HAP-1 (cell line): ENCODE measurements at regions not wholly inside any gene's neighbourhood (a gene's known extent, or its start where the extent isn't known, plus 50 kb on each side); places are given as distances from the start of the nearest gene placed in this dataset.

Experiments used
- DNase-seq, 2 experiments: peaks; one replicate each; pipeline ENCODE4 v3.0.0-alpha.2; 2016 to 2020; ENCODE audit warnings: low spot score in 2 of 2
- H3K27me3 ChIP-seq: fragments of 250-450 bp; sonication (Bioruptor Pico); 2 replicates; pipeline ENCODE4 v1.5.1; 2020; ENCODE audit warnings: low read depth, mild to moderate bottlenecking, moderate library complexity
- H3K36me3 ChIP-seq: fragments of 250-450 bp; sonication (Bioruptor Pico); replicated peaks from 2 replicates; pipeline ENCODE4 v1.5.1; 2020; ENCODE audit warnings: mild to moderate bottlenecking
- H3K4me1 ChIP-seq: fragments of 250-450 bp; sonication (Bioruptor Pico); 2 replicates; pipeline ENCODE4 v1.5.1; 2020; ENCODE audit warnings: mild to moderate bottlenecking
- H3K4me3 ChIP-seq: fragments of 250-450 bp; sonication (Bioruptor Pico); 2 replicates; pipeline ENCODE4 v1.5.1; 2020; ENCODE audit warnings: mild to moderate bottlenecking, moderate library complexity
- H3K9me3 ChIP-seq: fragments of 250-450 bp; sonication (Bioruptor Pico); 2 replicates; pipeline ENCODE4 v1.5.1; 2020; ENCODE audit warnings: mild to moderate bottlenecking, moderate library complexity
- in situ Hi-C: fragments of 300-500 bp; cut with MboI; formaldehyde crosslinking; loops from 3 replicates; pipeline ENCODE4 v1.14.3; 2020; ENCODE audit warnings: low sequenced_read_pairs, inconsistent platforms, mixed read lengths

DNA sequence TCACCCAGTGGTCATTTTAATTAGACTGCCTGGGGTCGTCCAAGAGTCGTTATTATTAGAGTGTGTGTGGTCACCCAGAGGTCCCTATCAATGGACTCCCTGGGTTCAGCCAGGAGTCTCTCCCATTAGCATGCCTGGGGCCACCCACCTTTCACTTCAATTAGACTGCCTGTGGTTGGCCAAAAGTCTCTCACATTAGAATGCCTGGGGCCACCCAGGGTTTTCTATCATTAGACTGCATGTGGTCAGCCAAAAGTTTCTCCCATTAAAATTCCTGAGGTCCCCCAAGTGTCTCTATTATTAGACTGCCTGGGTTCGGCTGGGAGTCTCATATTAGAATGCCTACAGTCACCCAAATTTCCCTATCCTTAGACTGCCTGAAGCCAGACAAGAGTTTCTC, 1472.6 kb downstream of the UQCRFS1 start:
- no peaks in the 10 kb centered on the region for H3K36me3 ChIP-seq
- in situ Hi-C loops: no loop called here
- no peak overlapping the region for H3K4me3 ChIP-seq
- H3K9me3 ChIP-seq: no peaks in the 10 kb centered on the region
- no peaks in the 10 kb centered on the region for H3K4me1 ChIP-seq
- DNase-seq: no peak
- H3K27me3 ChIP-seq: no peaks in the 10 kb centered on the region

DNA sequence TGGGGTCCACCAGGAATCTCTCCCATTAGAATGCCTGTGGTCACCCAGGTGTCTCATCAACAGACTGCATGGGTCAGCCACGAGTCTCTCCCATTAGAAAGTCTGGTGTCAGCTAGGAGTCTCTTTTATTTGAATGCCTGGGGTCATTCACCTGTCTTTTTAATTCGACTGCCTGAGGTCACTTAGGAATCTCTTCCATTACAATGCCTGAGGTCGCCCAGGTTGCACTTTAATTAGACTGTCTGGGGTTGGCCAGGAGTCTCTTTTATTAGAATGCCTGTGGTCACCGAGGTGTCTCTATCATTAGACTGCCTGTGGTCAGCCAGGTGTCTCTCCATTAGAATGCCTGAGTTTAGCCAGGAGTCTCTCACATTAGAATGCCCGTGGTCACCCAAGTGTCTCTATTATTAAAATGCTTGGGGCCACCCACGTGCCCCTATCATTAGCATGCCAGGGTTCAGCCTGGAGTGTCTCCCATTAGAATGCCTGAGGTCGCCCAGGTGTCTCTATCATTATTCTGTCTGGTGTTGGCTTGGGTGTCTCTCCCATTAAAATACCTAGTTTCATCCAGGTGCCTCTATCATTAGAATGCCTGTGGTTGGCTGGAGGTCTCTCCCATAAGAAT, 1474.3 kb downstream of the UQCRFS1 start:
- Histone ChIP-seq H3K9me3 (no peaks in the 10 kb centered on the region), H3K36me3 (no peaks in the 10 kb centered on the region), H3K4me1 (no peaks in the 10 kb centered on the region), H3K4me3 (no peak overlapping the region), H3K27me3 (no peaks in the 10 kb centered on the region)
- no peak for DNase-seq
- in situ Hi-C loops: no loop called here

DNA sequence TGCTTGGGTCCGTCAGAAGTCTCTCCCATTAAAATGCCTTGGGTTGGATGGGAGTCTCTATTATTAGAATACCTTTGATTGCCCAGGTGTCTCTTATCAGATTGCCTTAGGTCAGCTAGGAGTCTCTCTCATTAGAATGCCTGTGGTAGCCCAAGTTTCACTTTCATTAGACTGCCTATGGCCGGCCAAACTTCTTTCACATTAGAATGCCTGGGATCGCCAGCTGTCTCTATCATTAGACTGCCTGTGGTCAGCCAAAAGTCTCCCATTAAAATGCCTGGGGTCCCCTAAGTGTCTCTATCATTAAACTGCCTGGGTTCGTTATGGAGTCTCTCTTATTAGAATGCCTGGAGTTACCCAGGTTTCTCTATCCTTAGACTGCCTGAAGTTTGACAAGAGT, 1476.7 kb downstream of the UQCRFS1 start:
- in situ Hi-C loops: no loop called here
- no peak for DNase-seq
- no peak overlapping the region for H3K4me3 ChIP-seq
- H3K9me3 ChIP-seq: no peaks in the 10 kb centered on the region
- H3K4me1 ChIP-seq: no peaks in the 10 kb centered on the region
- H3K27me3 ChIP-seq: no peaks in the 10 kb centered on the region
- no peaks in the 10 kb centered on the region for H3K36me3 ChIP-seq

DNA sequence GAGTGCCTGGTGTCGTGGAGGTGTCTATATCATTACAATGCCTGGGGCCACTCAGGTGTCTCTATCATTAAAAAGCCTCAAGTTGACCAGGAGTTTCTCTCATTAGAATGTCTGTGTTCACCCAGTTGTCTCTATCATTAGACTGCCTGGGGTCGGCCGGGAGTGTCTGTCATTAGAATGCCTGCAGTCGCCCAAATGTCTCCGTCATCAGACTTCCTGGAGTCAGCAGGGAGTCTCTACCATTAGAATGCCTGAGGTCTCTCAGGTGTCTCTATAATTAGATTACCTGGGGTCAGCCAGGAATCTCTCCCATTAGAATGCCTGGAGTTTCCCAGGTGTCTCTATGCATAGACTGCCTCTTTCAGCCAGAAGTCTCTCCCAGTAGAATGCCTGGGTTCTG, 1477.6 kb downstream of the UQCRFS1 start:
- Histone ChIP-seq H3K36me3 (no peaks in the 10 kb centered on the region), H3K4me3 (no peak overlapping the region), H3K4me1 (no peaks in the 10 kb centered on the region), H3K27me3 (no peaks in the 10 kb centered on the region), H3K9me3 (no peaks in the 10 kb centered on the region)
- in situ Hi-C loops: no loop called here
- no peak for DNase-seq

DNA sequence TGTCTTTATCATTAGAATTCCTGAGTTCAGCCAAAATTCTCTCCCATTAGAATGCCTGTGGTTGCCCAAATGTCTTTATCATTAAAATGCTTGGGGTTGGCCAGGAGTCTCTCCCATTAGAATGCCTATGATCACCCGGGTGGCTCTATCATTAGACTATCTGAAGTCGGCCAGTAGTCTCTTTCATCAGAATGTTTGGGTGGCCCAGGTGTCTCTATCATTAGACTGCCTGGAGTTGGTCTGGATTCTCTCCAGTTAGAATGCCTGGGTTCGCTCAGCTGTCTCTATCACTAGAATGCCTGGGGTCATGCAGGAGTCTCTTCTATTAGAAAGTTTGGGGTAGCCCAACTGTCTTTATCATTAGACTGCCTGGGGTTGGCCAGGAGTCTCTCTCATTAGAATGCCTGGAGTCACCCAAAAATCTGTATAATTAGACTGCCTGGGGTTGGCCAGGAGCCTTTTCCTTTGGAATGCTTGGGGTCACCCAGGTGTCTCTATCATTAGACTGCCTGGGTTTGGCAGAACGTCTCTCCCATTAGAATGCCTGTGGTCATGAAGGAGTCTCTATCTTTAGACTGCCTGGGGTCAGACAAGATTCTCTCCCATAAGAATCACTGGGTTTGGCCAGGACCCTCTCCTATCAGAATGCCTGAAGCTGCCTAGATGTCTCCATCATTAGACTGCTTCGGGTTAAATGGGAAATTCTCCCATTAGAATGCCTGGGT, 1478.3 kb downstream of the UQCRFS1 start:
- Histone ChIP-seq H3K9me3 (no peaks in the 10 kb centered on the region), H3K4me1 (no peaks in the 10 kb centered on the region), H3K36me3 (no peaks in the 10 kb centered on the region), H3K27me3 (no peaks in the 10 kb centered on the region), H3K4me3 (no peak overlapping the region)
- DNase-seq: no peak
- in situ Hi-C loops: no loop called here

DNA sequence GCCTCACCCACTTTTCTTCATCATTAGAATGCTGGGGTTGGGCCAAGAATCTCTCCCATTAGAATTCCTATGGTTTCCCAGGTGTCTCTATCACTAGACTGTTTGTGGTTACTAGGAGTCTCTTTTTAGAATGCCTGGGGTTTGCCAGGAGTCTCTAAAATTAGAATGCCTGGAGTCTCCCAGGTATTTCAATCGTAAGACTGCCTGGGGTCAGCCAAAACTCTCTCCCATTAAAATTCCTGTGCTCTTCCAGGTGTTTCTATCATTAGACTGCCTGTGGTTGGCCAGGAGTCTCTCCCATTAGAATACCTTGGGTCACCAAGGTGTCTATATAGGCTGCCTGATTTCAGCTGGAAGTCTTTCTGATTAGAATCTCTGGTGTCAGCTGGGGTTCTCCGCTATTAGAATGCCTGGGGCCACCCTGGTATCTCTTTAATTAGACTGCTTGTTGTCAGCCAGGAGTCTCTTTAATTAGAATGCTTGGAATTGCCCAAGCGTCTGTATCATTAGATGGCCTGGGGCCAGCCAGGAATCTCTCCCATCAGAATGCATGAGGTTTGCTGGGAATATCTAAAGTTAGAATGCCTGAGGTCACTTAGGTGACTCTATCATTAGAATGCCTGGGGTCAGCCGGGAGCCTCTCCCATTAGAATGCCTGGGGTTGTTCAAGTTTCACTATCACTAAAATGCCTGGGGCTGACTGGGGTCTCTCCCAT, 1479.2 kb downstream of the UQCRFS1 start:
- Histone ChIP-seq H3K4me1 (no peaks in the 10 kb centered on the region), H3K36me3 (no peaks in the 10 kb centered on the region), H3K4me3 (no peak overlapping the region), H3K9me3 (0 out of 2 replicates have a peak, but pooled peaks cover 6% of the 10 kb centered on the region), H3K27me3 (no peaks in the 10 kb centered on the region)
- no peak for DNase-seq
- in situ Hi-C loops: no loop called here

DNA sequence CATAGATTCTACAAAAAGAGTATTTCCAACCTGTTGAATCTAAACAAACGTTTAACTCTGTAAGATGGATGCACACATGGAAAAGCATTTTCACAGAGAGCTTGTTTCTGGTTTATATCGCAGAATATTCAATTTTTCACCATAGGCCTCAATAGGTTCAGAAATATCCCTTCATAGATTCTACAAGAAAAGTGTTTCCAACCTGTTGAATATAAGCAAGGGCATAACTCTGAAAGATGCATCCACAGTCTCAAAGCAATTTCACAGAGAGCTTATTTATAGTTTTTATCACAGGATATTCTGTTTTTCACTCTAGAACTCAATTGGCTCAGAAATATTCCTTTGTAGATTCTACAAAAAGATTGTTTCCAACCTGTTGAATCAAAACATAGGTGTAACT, 1483.6 kb downstream of the UQCRFS1 start:
- H3K4me1 ChIP-seq: no peaks in the 10 kb centered on the region
- H3K36me3 ChIP-seq: no peaks in the 10 kb centered on the region
- 0 out of 2 replicates have a peak, but pooled peaks cover 11% of the 10 kb centered on the region for H3K9me3 ChIP-seq
- no peaks in the 10 kb centered on the region for H3K27me3 ChIP-seq
- in situ Hi-C loops: no loop called here
- H3K4me3 ChIP-seq: no peak overlapping the region
- DNase-seq: no peak

DNA sequence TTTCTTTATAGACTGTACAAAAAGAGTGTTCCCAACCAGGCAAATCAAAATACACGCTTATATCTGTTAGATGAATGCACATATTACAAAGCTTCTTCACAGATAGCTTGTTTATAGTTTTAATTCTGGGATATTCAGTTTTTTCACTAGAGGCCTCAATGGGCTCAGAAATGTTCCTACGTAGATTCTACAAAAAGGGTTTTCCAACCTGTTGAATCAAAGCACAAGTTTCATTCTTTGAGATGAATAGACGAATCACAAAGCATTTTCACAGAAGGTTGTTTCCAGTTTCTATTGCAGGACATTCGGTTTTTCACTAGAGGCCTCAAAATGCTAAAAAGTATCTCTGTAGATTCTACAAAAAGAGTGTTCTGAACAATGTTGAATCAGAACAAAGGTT, 1490.3 kb downstream of the UQCRFS1 start:
- no peaks in the 10 kb centered on the region for H3K36me3 ChIP-seq

DNA sequence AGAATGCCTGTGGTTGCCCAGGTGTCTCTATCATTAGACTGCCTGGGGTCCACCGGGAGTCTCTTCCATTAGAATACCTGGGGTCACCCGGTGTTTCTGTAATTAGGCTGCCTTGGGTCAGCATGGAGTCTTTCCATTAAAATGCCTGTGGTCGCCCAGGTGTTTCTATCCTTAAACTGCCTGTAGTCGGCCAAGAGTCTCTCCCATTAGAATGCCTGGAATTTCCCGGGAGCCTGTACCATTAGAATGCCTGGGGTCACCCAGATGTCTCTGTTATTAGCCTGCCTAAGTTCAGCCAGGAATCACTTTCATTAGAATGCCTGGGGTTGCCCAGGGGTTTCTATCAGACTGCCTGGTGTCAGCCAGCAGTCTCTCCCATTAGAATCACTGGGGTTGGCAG, 1492.8 kb downstream of the UQCRFS1 start:
- H3K27me3 ChIP-seq: no peaks in the 10 kb centered on the region
- H3K9me3 ChIP-seq: peaks cover 5% of the 10 kb centered on the region; the same call in 1 of the 2 replicates
- in situ Hi-C loops: no loop called here
- H3K4me3 ChIP-seq: no peak overlapping the region
- H3K4me1 ChIP-seq: no peaks in the 10 kb centered on the region
- no peak for DNase-seq
- H3K36me3 ChIP-seq: no peaks in the 10 kb centered on the region

More for the DNA sequence above, 1490.3 kb downstream of the UQCRFS1 start:
- Histone ChIP-seq H3K4me3 (no peak overlapping the region), H3K27me3 (no peaks in the 10 kb centered on the region), H3K4me1 (no peaks in the 10 kb centered on the region), H3K9me3 (peaks cover 7% of the 10 kb centered on the region; the same call in 1 of the 2 replicates)
- in situ Hi-C loops: no loop called here
- no peak for DNase-seq

DNA sequence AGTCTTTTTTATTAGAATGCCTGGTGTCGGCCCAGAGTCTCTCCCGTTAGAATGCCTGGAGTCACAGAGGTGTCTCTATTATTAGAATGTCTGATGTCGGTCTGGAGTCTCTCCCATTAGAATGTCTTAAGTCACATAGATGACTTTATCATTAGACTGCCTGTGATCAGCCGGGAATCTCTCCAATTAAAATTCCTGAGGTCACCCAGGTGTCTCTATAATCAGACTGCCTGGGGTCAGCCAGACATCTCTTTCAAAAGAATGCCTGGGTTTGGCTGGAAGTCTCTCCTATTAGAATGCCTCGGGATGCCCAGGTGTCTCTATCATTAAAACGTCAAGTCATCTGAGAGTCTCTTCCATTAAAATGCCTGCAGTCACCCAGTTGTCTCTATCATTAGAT, 1493.9 kb downstream of the UQCRFS1 start:
- Histone ChIP-seq H3K27me3 (no peaks in the 10 kb centered on the region), H3K4me1 (no peaks in the 10 kb centered on the region), H3K9me3 (peaks cover 2% of the 10 kb centered on the region; the same call in 1 of the 2 replicates), H3K4me3 (no peak overlapping the region), H3K36me3 (no peaks in the 10 kb centered on the region)
- no peak for DNase-seq
- in situ Hi-C loops: no loop called here

DNA sequence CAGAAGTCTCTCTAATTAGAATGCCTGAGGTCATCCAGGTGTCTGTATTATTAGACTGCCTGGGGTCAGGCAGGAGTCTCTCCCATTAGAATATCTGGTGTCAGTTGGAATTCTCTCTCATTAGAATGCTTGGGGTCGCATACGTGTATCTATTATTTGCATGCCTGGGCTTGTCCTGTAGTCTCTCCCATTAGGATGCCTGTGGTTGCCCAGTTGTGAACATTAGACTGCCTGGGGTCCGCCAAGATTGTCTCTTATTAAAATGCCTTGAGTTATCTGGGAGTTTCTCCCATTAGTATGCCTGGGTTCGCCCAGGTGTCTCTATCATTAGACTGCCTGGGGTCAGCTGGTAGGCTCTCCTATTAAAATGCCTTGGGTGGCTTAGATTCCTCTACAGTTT, 1494.7 kb downstream of the UQCRFS1 start:
- Histone ChIP-seq H3K9me3 (peaks cover 2% of the 10 kb centered on the region; the same call in 1 of the 2 replicates), H3K27me3 (no peaks in the 10 kb centered on the region), H3K4me3 (no peak overlapping the region), H3K36me3 (no peaks in the 10 kb centered on the region), H3K4me1 (no peaks in the 10 kb centered on the region)
- DNase-seq: no peak
- in situ Hi-C loops: no loop called here

DNA sequence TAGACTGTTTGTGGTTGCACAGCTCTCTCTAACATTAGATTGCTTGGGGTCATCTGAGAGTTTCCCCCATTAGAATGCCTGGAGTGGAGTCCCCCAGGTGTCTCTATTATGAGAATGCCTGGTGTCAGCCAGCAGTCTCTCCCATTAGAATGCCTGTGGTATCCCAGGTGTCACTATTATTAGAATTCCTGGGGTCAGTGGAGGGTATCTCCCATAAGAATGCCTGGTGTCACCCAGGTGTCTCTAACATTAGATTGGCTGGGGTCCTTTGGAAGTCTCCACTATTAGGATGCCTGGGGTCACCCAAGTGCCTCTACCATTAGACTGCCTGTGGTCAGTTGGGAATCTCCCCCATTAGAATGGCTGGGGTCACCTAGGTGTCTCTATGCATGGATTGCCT, 1495.1 kb downstream of the UQCRFS1 start:
- Histone ChIP-seq H3K36me3 (no peaks in the 10 kb centered on the region), H3K9me3 (peaks cover 2% of the 10 kb centered on the region; the same call in 1 of the 2 replicates), H3K4me3 (no peak overlapping the region), H3K4me1 (no peaks in the 10 kb centered on the region), H3K27me3 (no peaks in the 10 kb centered on the region)
- in situ Hi-C loops: no loop called here
- DNase-seq: no peak

DNA sequence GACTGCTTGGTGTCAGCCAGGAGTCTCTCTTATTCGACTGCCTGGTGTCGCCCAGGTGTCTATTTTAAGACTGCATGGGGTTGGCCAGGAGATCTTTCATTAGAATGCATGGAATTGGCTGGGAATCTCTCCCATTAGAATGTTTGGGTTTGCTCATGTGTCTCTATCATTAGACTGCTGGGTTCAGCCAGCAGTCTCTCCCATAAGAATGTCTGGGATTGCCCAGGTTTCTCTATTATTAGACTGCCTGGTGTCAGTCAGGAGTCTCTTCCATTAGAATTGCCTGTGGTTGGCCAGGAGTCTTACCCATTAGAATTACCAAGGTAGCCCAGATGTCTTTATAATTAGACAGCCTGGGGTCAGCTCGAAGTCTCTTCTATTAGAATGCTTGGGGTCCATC, 1496.0 kb downstream of the UQCRFS1 start:
- DNase-seq: no peak
- in situ Hi-C loops: no loop called here
- Histone ChIP-seq H3K9me3 (no peaks in the 10 kb centered on the region; the same call in 1 of the 2 replicates), H3K27me3 (no peaks in the 10 kb centered on the region), H3K4me3 (no peak overlapping the region), H3K4me1 (no peaks in the 10 kb centered on the region), H3K36me3 (no peaks in the 10 kb centered on the region)

DNA sequence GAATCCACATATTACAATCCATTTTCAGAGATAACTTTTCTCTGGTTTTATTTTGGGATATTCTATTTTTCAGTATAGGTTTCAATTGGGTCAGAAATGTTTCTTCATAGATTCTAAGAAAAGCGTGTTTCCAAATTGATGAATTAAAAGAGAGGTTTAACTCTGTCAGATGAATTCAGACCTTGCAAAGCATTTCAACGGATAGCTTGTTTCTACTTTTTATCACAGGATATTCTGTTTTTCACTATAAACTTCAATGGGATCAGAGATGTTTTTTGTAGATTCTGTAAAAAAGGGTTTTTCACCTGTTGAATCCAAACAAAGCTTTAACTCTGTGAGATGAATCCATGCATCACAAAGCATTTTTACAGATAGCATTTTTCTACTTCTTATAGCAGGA, 1498.1 kb downstream of the UQCRFS1 start:
- H3K27me3 ChIP-seq: no peaks in the 10 kb centered on the region
- in situ Hi-C loops: no loop called here
- no peaks in the 10 kb centered on the region for H3K36me3 ChIP-seq
- DNase-seq: no peak
- H3K9me3 ChIP-seq: no peaks in the 10 kb centered on the region; the same call in 1 of the 2 replicates
- no peak overlapping the region for H3K4me3 ChIP-seq
- H3K4me1 ChIP-seq: no peaks in the 10 kb centered on the region
